B cell (primary cell): ENCODE measurements at regions not wholly inside any gene's neighbourhood (a gene's known extent, or its start where the extent isn't known, plus 50 kb on each side); places are given as distances from the start of the nearest gene placed in this dataset.

Experiments
- ATAC-seq: fragments of 200-7000 bp; cut with Tn5 transposase; one replicate; pipeline ENCODE4 v1.10.0; 2021; ENCODE audit warnings: low read depth, mild to moderate bottlenecking, moderate number of reproducible peaks, moderate library complexity
- CTCF ChIA-PET: fragments of 350-600 bp; sonication (Branson Sonifier 250); formaldehyde crosslinking; loops from one replicate; lab custom pipeline; 2021; ENCODE audit warnings: antibody characterized with exemption, inconsistent platforms; lab: Charles Lee
- POLR2A ChIA-PET: fragments of 350-600 bp; sonication (Branson Sonifier 250); formaldehyde crosslinking; loops from one replicate; lab custom pipeline; 2021; ENCODE audit warnings: antibody characterized with exemption; lab: Charles Lee
- DNase-seq: peaks from one replicate; pipeline ENCODE4 v3.0.0; 2013
- H2AFZ ChIP-seq: 2 replicates; pipeline ENCODE4 v1.6.1; 2012; ENCODE audit warnings: mild to moderate bottlenecking, low read depth, low read length; ENCODE audit not compliant: insufficient read depth, poor library complexity, severe bottlenecking
- H3K27ac ChIP-seq, 2 donors: 1 replicate in 1 of 2; 2 replicates in 1 of 2; pipeline ENCODE4 v1.5.1; 2012 to 2013; ENCODE audit warnings: low read length in 2 of 2, mild to moderate bottlenecking in 2 of 2, moderate library complexity in 1 of 2
- H3K27me3 ChIP-seq, 4 experiments: fragments of 200-600 bp in 1 of 4; sonication (generic) in 1 of 4; replicated peaks in 1 of 4; 1 replicate in 2 of 4; 2 replicates in 2 of 4; pipeline versions ENCODE4 v1.6.1 to v1.7.0; 2013 to 2016; ENCODE audit warnings: low read length in 3 of 4, mild to moderate bottlenecking in 2 of 4, mixed read lengths in 1 of 4, moderate library complexity in 1 of 4; ENCODE audit not compliant: insufficient read depth in 4 of 4, control insufficient read depth in 3 of 4; ENCODE audit errors: control extremely low read depth in 1 of 4
- H3K36me3 ChIP-seq, 2 experiments: replicated peaks in 1 of 2; 1 replicate in 1 of 2; 2 replicates in 1 of 2; pipeline versions ENCODE4 v1.6.1 to v1.7.1; 2013; ENCODE audit warnings: low read length in 1 of 2; ENCODE audit not compliant: insufficient read depth in 2 of 2, control insufficient read depth in 1 of 2; ENCODE audit errors: control extremely low read depth in 1 of 2, extremely low read depth in 1 of 2
- H3K4me1 ChIP-seq, 2 donors: fragments of 200-600 bp in 1 of 2; sonication (generic) in 1 of 2; 1 replicate in 1 of 2; 2 replicates in 1 of 2; pipeline versions ENCODE4 v1.5.1 to v1.6.1; 2013 to 2017; ENCODE audit warnings: low read length in 2 of 2; ENCODE audit not compliant: control insufficient read depth in 2 of 2, insufficient read depth in 2 of 2
- H3K4me2 ChIP-seq: replicated peaks from 2 replicates; pipeline ENCODE3; 2012; ENCODE audit warnings: mild to moderate bottlenecking, low read depth, low read length; ENCODE audit not compliant: poor library complexity, severe bottlenecking
- H3K4me3 ChIP-seq, 5 experiments: fragments of 200-600 bp in 1 of 5; sonication (generic) in 1 of 5; 1 replicate in 3 of 5; 2 replicates in 2 of 5; pipeline versions ENCODE4 v1.5.1 to v1.7.0; 2011 to 2016; ENCODE audit warnings: low read length in 4 of 5, mild to moderate bottlenecking in 4 of 5, low read depth in 2 of 5, control low read depth in 1 of 5, moderate library complexity in 1 of 5; ENCODE audit not compliant: insufficient read depth in 1 of 5; ENCODE audit errors: control extremely low read depth in 1 of 5, extremely low read depth in 1 of 5
- H3K79me2 ChIP-seq: fragments of 200-600 bp; sonication (generic); one replicate; pipeline ENCODE4 v1.6.0; 2016; ENCODE audit warnings: low read length; ENCODE audit not compliant: control insufficient read depth, insufficient read depth
- H3K9ac ChIP-seq: fragments of 200-600 bp; sonication (generic); 2 replicates; pipeline ENCODE4 v1.6.1; 2017; ENCODE audit warnings: mild to moderate bottlenecking, low read length, moderate library complexity
- H3K9me3 ChIP-seq, 3 donors: one replicate each; pipeline versions ENCODE4 v1.6.1 to v1.7.1; 2013; ENCODE audit warnings: low read length in 2 of 3; ENCODE audit not compliant: control insufficient read depth in 2 of 3, insufficient read depth in 1 of 3; ENCODE audit errors: control extremely low read depth in 1 of 3
- H4K20me1 ChIP-seq: 2 replicates; pipeline ENCODE4 v1.6.0; 2012; ENCODE audit warnings: mild to moderate bottlenecking, low read length; ENCODE audit not compliant: insufficient read depth, control insufficient read depth, poor library complexity, severe bottlenecking
- H3K27ac Mint-ChIP-seq: one replicate; pipeline ENCODE4 v1.8.0; 2021; ENCODE audit warnings: mixed read lengths
- H3K27me3 Mint-ChIP-seq: one replicate; pipeline ENCODE4 v1.8.0; 2021; ENCODE audit warnings: mixed read lengths
- H3K4me1 Mint-ChIP-seq: one replicate; pipeline ENCODE4 v1.8.0; 2021; ENCODE audit warnings: mixed read lengths
- H3K4me3 Mint-ChIP-seq: one replicate; pipeline ENCODE4 v1.8.0; 2021; ENCODE audit warnings: mixed read lengths
- H3K9me3 Mint-ChIP-seq: one replicate; pipeline ENCODE4 v1.8.0; 2022; ENCODE audit warnings: mixed read lengths; ENCODE audit not compliant: insufficient read depth
- CTCF ChIP-seq: fragments of 200-600 bp; IDR thresholded peaks from one replicate; pipeline ENCODE4 v1.8.0; 2022; ENCODE audit warnings: antibody characterized with exemption, mild to moderate bottlenecking
- EZH2 ChIP-seq: IDR thresholded peaks from 2 replicates; pipeline ENCODE4 v1.6.1; 2012; ENCODE audit warnings: borderline replicate concordance, low read depth, mild to moderate bottlenecking, moderate library complexity, low read length; ENCODE audit not compliant: insufficient read depth, poor library complexity, severe bottlenecking
- WGBS: methylation state at CpG from one replicate; pipeline ENCODE4 v1.1.5; 2013; ENCODE audit warnings: missing lambda C conversion rate; ENCODE audit not compliant: insufficient coverage; 5-methylcytosine and 5-hydroxymethylcytosine counted together
- intact Hi-C: fragments of 100-400 bp; cut with micrococcal nuclease; formaldehyde crosslinking; loops from one replicate; pipeline ENCODE4 v1.10.0; 2022

- ChIA-PET CTCF (interaction anchor here (1.7 kb wide), 1 partner anchor 11 kb away, joined by 6 read pairs; no protein-coding TSS in a partner anchor), POLR2A (no interaction called here)
- H3K27me3 Mint-ChIP-seq = peaks cover 19% of the 10 kb centered on the region
- H3K4me1 Mint-ChIP-seq = no peaks in the 10 kb centered on the region
- no peak overlapping the region for H3K27ac Mint-ChIP-seq
- H3K27ac ChIP-seq = no peak overlapping the region
- no peak for TF ChIP-seq EZH2
- TF ChIP-seq CTCF = no peak
- H3K9me3 ChIP-seq = peaks cover 0 to 4% (median 3%) of the 10 kb centered on the region in 3 donors
- no peak overlapping the region for H3K9ac ChIP-seq
- ATAC-seq = no peak
- H3K36me3 ChIP-seq = no peaks in the 10 kb centered on the region
- DNase-seq = no peak
- H3K4me1 ChIP-seq = no peaks in the 10 kb centered on the region
- no peak overlapping the region for H3K4me3 ChIP-seq
- H2AFZ ChIP-seq = no peak overlapping the region
- H3K27me3 ChIP-seq = no peaks in the 10 kb centered on the region
- H3K9me3 Mint-ChIP-seq = no peaks in the 10 kb centered on the region
- no CpG with 5 or more reads among the region's 4 CpGs for WGBS
- intact Hi-C loops = no loop called here
- H3K4me3 Mint-ChIP-seq = no peak overlapping the region
- no peaks in the 10 kb centered on the region for H4K20me1 ChIP-seq
- no peak overlapping the region for H3K4me2 ChIP-seq
- H3K79me2 ChIP-seq = no peaks in the 10 kb centered on the region
Measured at GRCh38 chr1:55386456-55386855, 171.3 kb upstream of the USP24 start.

GRCh38 chr1:55385402-55386018, 170.3 kb upstream of the USP24 start:
- TF ChIP-seq CTCF (no peak), EZH2 (no peak)
- Histone ChIP-seq H3K9me3 (peaks cover 0 to 4% (median 3%) of the 10 kb centered on the region in 3 donors), H2AFZ (no peak overlapping the region), H3K4me3 (no peak overlapping the region), H4K20me1 (no peaks in the 10 kb centered on the region), H3K4me2 (no peak overlapping the region), H3K9ac (no peak overlapping the region), H3K79me2 (no peaks in the 10 kb centered on the region), H3K27me3 (no peaks in the 10 kb centered on the region), H3K27ac (no peak overlapping the region), H3K4me1 (no peaks in the 10 kb centered on the region), H3K36me3 (no peaks in the 10 kb centered on the region)
- peaks cover 12% of the 10 kb centered on the region for H3K27me3 Mint-ChIP-seq
- POLR2A ChIA-PET = no interaction called here
- no peaks in the 10 kb centered on the region for H3K9me3 Mint-ChIP-seq
- CTCF ChIA-PET = interaction anchor here (1.8 kb wide), 1 partner anchor 10 kb away, joined by 6 read pairs; no protein-coding TSS in a partner anchor
- intact Hi-C loops = no loop called here
- WGBS = 100% methylated on average over 1 of the region's 1 CpG
- H3K4me1 Mint-ChIP-seq = no peaks in the 10 kb centered on the region
- no peak for ATAC-seq
- H3K4me3 Mint-ChIP-seq = no peak overlapping the region
- DNase-seq = no peak
- H3K27ac Mint-ChIP-seq = no peak overlapping the region
